ENCODE measurements at regions not wholly inside any gene's neighbourhood (a gene's known extent, or its start where the extent isn't known, plus 50 kb on each side); places are given as distances from the start of the nearest gene placed in this dataset.

GRCh38 chr9:17888066-17888465, 309.2 kb downstream of the SH3GL2 start:
- TF ChIP-seq POLR2A (IDR thresholded peaks at IDR 0.05; ENCODE audit: low read depth, low read length) = no peak
- TF ChIP-seq POLR2AphosphoS5 (IDR thresholded peaks at IDR 0.05; ENCODE audit: low read depth, low read length) = no peak
